ENCODE measurements at regions not wholly inside any gene's neighbourhood (a gene's known extent, or its start where the extent isn't known, plus 50 kb on each side); places are given as distances from the start of the nearest gene placed in this dataset.
"Not testable (repeated sequence)": the region's sequence is repeated elsewhere in the genome, so short reads cannot be mapped to it uniquely, and the experiment has no call there.

GRCh38 chr10:125605167-125605566, 77.8 kb downstream of the TEX36 start:
- DNase-seq (ENCODE audit: low read depth) = no peak

- no peak for DNase-seq (ENCODE audit: low read depth)
Measured at GRCh38 chr10:125602825-125603224, 80.1 kb downstream of the TEX36 start.

- DNase-seq (ENCODE audit: low read depth) = no peak
Measured at GRCh38 chr10:125599194-125599593, 83.8 kb downstream of the TEX36 start.

DNA sequence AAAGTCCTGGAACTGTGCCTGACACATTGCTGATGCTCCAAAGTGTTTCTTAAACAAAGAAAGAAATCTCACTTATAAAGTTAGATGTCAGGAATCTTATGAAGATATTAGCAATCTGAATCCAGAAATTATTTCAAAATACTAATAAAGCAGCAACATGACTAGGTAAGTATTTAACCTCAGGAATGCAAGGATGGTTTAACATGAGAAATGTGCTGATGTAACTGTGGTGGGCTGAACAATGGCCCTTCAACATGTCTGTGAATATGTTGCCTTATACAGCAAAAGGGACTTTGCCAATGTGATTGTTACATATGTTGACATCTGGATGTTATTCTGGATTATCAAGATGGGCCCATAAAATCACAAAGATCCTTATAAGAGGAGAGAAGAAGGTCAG, 87.1 kb downstream of the TEX36 start:
- no peak for DNase-seq (ENCODE audit: low read depth)

DNA sequence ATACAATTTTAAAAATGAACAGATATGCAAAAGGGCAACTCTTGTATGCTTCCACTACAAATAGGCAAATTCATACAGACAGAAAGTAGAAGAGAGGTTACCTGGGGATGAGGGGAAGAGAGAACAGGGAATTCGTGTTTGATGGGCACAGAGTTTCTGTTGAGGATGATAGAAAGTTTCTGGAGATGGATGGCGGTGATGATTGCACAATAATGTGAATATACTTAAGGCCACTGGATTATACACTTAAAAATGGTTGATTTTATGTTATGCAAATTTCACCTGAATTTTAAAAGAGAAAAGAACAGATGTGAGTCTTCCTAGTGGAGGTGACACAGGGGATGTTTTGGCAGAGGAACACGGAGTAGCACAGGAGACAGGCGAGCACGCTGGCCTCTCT, 89.3 kb downstream of the TEX36 start:
- DNase-seq (ENCODE audit: low read depth) = no peak

- no peak for DNase-seq (ENCODE audit: low read depth)
Measured at GRCh38 chr10:125592897-125593296, 90.1 kb downstream of the TEX36 start.

DNA sequence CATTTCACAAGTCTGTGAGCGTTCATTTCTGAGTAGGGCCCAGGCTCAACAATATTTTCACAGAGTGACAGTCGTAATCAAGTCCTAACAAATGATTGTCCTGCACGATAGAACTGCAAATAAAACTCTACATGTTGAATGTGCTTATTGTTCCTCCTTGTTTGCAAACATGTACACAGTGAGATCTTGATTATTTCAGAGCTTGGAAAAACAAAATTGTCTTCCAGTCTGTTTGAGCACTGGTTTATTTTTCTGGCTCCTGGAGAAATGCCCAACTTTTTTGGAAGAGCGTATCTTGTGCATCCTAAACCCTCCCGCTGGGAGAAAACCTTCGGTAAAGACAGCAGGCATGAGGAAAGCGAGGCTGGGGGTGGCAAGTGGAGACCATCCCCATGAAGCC, 91.1 kb downstream of the TEX36 start:
- DNase-seq (ENCODE audit: low read depth) = no peak

GRCh38 chr10:125588738-125589137, 94.2 kb downstream of the TEX36 start:
- not testable (repeated sequence) for DNase-seq (ENCODE audit: low read depth)

- DNase-seq (ENCODE audit: low read depth) = no peak
Measured at GRCh38 chr10:125584954-125585353, 98.0 kb downstream of the TEX36 start.

DNA sequence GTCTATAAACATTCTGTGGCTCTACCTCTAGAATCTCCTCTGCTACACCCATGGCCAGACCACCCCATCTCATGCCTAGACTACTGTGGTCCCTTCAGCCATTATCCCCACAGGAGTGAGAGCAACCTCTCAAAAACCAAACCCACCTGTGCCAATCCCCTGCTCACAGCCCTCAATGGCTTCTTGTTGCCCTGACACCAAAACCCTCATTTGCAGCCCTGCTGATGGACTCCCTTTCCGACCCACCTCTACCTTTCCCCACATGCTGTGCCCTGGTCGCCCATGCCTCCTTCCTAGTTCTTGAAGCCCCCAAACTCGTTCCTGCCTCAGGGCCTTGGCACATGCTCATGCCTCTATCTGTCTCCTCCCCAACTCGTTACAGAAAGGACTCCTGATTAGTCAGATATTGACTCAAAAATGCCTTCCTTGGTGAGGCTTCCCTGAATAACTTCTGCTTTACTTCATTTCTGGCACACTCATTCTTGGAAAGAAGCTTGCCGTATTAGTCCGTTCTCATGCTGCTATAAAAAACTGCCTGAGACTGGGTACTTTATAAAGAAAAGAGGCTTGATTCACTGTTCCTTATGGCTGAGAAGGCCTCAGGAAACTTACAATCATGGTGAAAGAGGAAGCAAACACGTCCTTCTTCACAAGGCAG, 104.2 kb downstream of the TEX36 start:
- DNase-seq (ENCODE audit: low read depth) = no peak

GRCh38 chr10:125575843-125576242, 107.1 kb downstream of the TEX36 start:
- no peak for DNase-seq (ENCODE audit: low read depth)

DNA sequence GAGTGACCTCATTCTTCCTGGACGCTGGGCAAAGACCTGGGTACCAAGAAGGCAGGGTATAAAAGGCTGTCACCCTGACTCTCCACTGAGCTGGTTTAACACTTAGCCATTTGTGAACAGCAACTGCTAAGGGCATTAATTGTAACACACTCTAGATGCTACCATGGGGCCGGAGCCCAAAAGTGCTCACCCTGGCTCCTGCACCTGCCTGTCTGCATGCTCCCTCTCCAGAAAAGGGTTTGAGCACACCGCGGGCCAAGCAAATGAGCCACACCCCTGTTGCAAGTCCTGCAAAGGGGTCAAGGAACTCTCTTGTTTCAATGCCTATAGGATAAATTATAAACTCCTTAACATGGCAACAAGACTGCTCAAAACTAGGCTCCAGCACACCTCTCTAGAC, 114.8 kb downstream of the TEX36 start:
- no peak for DNase-seq (ENCODE audit: low read depth)

DNA sequence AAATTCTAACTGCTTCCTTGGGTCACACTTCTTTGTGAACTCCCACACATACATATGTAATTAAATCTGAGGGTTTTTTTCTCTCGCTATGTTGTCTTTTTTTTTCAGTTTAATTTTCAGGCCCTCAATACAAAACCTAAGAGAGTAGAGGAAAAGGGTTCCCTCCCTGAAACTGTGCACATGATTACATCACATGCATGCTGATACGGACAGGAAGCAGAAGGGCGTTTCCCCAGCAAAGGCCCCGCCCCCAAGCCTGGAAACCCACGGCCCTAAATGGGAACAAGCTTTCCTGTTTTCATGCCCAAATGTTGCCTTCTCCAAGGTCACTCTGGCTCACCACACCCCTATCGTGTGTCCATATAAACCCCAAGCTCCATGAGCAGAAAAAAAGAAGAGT, 115.4 kb downstream of the TEX36 start:
- DNase-seq (ENCODE audit: low read depth) = no peak

DNA sequence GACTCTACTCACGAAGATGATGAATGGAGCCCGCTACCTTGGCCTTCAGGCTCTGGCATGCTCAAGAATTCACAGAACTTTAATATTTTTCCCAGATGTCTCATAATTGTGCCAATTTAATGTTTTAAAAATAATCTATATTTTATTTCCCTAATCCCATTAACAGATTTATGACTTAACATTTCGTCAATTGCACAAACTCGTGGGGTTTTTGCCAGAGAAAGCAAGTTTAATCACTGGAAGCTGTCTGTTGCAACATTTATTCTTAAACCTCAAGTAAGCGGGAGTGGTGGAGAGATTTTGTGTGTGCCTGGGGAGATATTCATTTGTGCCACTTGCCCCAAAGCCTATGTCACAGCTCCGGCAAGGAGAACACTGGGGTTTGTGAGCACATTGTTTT, 117.9 kb downstream of the TEX36 start:
- DNase-seq (ENCODE audit: low read depth) = no peak

DNA sequence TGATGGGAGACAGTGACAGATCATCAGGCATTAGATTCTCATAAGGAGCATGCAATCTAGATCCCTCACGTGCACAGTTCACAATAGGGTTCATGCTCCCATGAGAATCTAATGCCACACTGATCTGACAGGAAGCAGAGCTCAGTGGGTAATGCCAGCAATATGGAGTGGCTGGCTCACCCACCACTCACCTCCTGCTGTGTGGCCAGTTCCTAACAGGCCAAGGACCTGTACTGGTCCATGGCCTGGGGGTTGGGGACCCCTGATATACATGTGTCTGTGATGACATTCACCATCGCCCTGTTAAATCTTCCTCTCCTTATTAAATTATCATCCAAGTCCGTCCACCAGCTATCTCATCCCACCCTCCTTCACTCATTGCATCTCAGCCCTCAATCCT, 118.4 kb downstream of the TEX36 start:
- no peak for DNase-seq (ENCODE audit: low read depth)

DNA sequence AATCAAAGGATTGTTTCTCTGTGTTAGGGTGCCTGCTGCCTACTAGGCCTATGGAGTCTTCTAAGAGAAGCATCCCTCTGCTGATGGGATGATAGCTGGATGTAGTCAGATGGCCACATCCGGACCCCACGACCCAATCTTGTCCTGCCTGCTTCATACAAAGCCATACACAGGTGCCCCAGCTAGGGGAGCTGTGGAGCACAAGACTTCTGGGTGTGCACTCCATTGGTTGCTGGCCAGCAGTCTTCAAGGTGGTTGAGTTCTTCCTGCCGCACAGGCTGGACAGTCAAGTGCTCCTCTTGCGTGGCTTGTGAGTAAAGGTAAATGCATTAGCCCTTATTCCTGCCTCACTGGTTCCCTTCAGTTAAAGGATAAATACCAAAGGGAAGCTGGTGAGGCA, 120.2 kb downstream of the TEX36 start:
- DNase-seq (ENCODE audit: low read depth) = no peak

- DNase-seq (ENCODE audit: low read depth) = no peak
Measured at GRCh38 chr10:125560947-125561346, 122.0 kb downstream of the TEX36 start.

DNA sequence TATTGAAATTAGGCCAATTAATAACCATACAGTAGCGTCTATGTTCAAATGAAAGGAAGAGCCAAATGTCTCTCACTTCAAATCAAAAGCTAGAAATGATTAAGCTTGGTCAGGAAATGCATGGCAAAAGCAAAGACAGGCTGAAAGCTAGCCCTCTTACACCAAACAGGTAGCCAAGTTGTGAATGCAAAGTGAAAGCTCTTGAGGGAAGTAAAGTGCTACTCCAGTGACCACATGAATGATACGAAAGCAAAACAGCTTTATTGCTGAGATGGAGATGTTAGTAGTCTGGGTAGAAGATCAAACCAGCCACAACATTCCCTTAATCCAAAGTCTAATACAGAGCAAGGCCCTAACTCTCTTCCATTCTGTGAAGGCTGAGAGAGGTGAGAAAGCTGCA, 123.8 kb downstream of the TEX36 start:
- no peak for DNase-seq (ENCODE audit: low read depth)

DNA sequence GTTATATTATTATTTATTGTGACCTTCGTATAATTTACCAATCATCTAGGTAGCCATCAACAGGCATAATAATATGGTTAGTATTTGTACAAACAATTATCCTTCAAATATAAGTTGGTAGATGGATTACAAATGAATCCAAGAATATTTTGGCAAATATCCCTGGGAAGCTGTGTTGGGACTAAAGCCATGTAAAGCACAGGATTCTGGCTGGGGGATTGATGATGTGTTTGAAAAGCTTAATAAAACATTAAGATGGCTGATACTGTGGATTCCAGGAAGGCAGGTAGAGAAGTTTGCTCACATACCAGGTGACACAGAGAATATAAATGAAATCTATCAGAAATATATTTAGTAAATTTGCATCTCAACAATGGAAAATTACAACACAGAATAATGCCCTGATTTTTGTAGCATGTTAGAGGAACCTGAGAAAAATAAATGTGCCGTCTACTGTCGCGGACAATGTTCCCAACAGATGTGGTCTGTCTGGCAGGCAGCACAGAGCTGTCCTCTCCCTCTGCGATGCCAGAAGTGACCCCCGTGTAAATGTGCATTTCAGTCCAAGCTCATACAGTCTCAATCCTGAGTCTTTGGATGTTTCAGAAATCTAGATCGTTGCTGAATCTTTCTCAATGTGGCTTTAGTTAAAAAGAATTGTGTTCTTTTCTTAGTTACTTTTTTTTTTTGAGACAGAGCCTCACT, 125.0 kb downstream of the TEX36 start:
- DNase-seq (ENCODE audit: low read depth) = no peak

DNA sequence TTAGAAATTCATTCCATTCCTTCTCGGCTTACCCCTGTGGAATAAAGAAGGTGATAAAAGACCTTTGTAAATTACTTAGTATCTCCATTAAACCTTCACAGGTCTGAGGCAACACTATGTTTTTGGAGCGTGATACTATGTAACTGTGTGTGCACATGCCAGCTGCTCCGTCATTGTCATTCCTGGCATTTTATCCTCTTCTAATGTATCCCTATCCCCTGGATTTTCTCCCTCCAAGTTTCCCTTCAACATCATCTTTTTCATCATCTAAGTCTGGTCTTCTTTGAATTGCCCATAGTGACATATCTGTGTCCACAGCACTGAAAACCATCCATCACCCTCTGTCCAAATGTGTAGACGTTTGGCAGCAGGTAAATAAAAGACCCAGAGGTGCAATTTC, 125.7 kb downstream of the TEX36 start:
- DNase-seq (ENCODE audit: low read depth) = no peak

GRCh38 chr10:125556882-125557281, 126.1 kb downstream of the TEX36 start:
- no peak for DNase-seq (ENCODE audit: low read depth)

DNA sequence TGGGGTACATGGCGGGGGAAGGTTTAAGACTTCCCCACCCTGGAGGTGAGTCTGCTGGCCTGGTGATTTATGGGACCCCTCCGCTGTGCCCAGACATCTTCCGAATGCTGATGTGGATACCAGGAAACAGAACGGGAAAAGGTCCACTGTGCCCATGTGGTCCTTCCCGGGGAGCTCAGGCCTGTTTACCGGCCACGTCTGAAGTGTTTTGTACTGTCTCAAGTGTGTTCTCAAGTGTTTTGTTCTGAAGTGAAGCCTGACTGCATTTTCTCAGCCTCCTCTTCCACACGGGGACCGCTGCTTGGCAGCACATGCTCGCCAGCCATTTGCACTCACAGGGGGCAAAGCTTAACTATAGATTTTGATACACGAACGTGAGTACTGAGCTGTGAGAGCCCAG, 127.2 kb downstream of the TEX36 start:
- no peak for DNase-seq (ENCODE audit: low read depth)

- no peak for DNase-seq (ENCODE audit: low read depth)
Measured at GRCh38 chr10:125555267-125555666, 127.7 kb downstream of the TEX36 start.

GRCh38 chr10:125554753-125555152, 128.2 kb downstream of the TEX36 start:
- no peak for DNase-seq (ENCODE audit: low read depth)

Data from HS-5 (cell line).